SU-DHL-6 (cell line): ENCODE measurements at regions not wholly inside any gene's neighbourhood (a gene's known extent, or its start where the extent isn't known, plus 50 kb on each side); places are given as distances from the start of the nearest gene placed in this dataset.
"Not testable (repeated sequence)": the region's sequence is repeated elsewhere in the genome, so short reads cannot be mapped to it uniquely, and the experiment has no call there.

Experiments used
- H2AFZ ChIP-seq: fragments of 200-600 bp; sonication (generic); 2 replicates; pipeline ENCODE4 v1.6.1; 2014; ENCODE audit warnings: low read depth, mild to moderate bottlenecking, moderate library complexity, mixed read lengths, antibody characterized with exemption, low read length; ENCODE audit not compliant: severe bottlenecking
- H3F3A ChIP-seq: fragments of 200-600 bp; shearing (Covaris generic); 2 replicates; pipeline ENCODE4 v1.6.0; 2016; ENCODE audit warnings: antibody characterized with exemption, mild to moderate bottlenecking; ENCODE audit not compliant: insufficient read depth
- H3K27ac ChIP-seq: fragments of 200-600 bp; sonication (generic); 2 replicates; pipeline ENCODE4 v1.5.1; 2016; ENCODE audit warnings: low read depth, mild to moderate bottlenecking, low read length, moderate library complexity, mixed read lengths
- H3K27me3 ChIP-seq: fragments of 200-600 bp; sonication (generic), shearing (Covaris generic); 2 replicates; pipeline ENCODE4 v1.6.0; 2014; ENCODE audit warnings: mild to moderate bottlenecking, low read length
- H3K36me3 ChIP-seq: fragments of 200-600 bp; sonication (generic); 2 replicates; pipeline ENCODE4 v1.6.1; 2014; ENCODE audit warnings: mild to moderate bottlenecking, low read length, mixed read lengths
- H3K4me2 ChIP-seq: fragments of 300-600, 200-600 bp; shearing (Covaris generic), sonication (generic); 2 replicates; pipeline ENCODE4 v1.6.0; 2014; ENCODE audit warnings: low read length, low read depth, mild to moderate bottlenecking; ENCODE audit not compliant: poor library complexity, severe bottlenecking
- H3K4me3 ChIP-seq: fragments of 200-600 bp; sonication (generic); 2 replicates; pipeline ENCODE4 v1.5.1; 2014; ENCODE audit warnings: antibody characterized with exemption, low read length, mild to moderate bottlenecking, mixed read lengths; ENCODE audit not compliant: insufficient read depth, poor library complexity, severe bottlenecking
- H3K79me2 ChIP-seq: fragments of 200-600 bp; sonication (generic); 2 replicates; pipeline ENCODE4 v1.6.1; 2014; ENCODE audit warnings: mild to moderate bottlenecking, low read length, moderate library complexity; ENCODE audit not compliant: insufficient read depth
- H3K9ac ChIP-seq: fragments of 200-600 bp; sonication (generic); 2 replicates; pipeline ENCODE4 v1.7.0; 2014; ENCODE audit warnings: mild to moderate bottlenecking, low read length
- H3K9me2 ChIP-seq: fragments of 200-600 bp; sonication (generic); replicated peaks from 2 replicates; pipeline ENCODE4 v1.6.1; 2014; ENCODE audit warnings: low read length; ENCODE audit not compliant: insufficient read depth
- H3K9me3 ChIP-seq: fragments of 200-600 bp; sonication (generic); 2 replicates; pipeline ENCODE4 v1.6.1; 2014; ENCODE audit warnings: low read length, mixed read lengths; ENCODE audit not compliant: insufficient read depth
- H4K20me1 ChIP-seq: fragments of 200-600 bp; sonication (generic); 2 replicates; pipeline ENCODE4 v1.6.1; 2014; ENCODE audit warnings: low read depth, mild to moderate bottlenecking, antibody characterized with exemption, low read length, moderate library complexity, mixed read lengths
- EZH2phosphoT487 ChIP-seq: fragments of 200-600 bp; sonication (generic), shearing (Covaris generic); conservative IDR thresholded peaks from 2 replicates; pipeline ENCODE4 v1.6.1; 2018; ENCODE audit warnings: mild to moderate bottlenecking, antibody characterized with exemption, low read length, moderate library complexity, mixed read lengths
- TF ChIP-seq, protein P1 (sequence below): fragments of 200-600 bp; sonication (generic); IDR thresholded peaks from one replicate; pipeline ENCODE4 v1.5.1; 2017; ENCODE audit warnings: antibody characterized with exemption, mild to moderate bottlenecking, low read length, moderate library complexity; ENCODE audit not compliant: insufficient read depth, poor library complexity, severe bottlenecking

DNA sequence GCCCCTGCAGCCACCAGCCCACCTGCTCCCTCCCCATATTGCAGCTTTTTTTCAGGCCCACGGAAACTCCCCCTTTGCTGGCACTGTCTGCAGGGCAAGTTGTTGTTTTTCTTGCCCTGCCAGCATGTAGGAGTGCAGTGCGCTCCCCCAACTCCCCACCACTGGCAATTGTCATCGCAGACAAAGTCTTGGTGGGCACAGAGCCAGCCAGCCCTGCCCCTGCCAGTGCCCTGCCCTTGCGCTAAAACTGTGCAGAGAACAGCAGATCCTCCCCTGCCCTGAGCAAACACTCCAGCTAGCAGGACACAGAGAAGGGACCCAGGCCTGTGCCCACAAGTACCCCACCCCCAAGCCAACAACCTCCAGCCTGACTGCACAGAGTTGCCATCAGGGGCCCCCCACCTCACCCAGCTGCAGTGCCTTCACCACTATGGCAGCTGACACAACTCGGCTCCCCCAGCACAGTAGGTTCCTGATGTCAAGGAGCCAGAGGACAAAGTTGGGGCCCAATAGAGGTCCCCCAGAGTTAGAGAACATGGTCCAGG, 158.1 kb upstream of the ARHGAP42 start:
- TF ChIP-seq EZH2phosphoT487, result no peak
- TF ChIP-seq, protein P1, sequence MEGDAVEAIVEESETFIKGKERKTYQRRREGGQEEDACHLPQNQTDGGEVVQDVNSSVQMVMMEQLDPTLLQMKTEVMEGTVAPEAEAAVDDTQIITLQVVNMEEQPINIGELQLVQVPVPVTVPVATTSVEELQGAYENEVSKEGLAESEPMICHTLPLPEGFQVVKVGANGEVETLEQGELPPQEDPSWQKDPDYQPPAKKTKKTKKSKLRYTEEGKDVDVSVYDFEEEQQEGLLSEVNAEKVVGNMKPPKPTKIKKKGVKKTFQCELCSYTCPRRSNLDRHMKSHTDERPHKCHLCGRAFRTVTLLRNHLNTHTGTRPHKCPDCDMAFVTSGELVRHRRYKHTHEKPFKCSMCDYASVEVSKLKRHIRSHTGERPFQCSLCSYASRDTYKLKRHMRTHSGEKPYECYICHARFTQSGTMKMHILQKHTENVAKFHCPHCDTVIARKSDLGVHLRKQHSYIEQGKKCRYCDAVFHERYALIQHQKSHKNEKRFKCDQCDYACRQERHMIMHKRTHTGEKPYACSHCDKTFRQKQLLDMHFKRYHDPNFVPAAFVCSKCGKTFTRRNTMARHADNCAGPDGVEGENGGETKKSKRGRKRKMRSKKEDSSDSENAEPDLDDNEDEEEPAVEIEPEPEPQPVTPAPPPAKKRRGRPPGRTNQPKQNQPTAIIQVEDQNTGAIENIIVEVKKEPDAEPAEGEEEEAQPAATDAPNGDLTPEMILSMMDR, result no peak
- Histone ChIP-seq H3K79me2 (no peaks in the 10 kb centered on the region), H4K20me1 (no peaks in the 10 kb centered on the region), H3K9ac (no peak overlapping the region), H3K36me3 (no peaks in the 10 kb centered on the region), H3F3A (no peaks in the 10 kb centered on the region), H3K27ac (no peak overlapping the region), H3K9me2 (no peaks in the 10 kb centered on the region), H3K4me2 (no peak overlapping the region), H3K4me3 (no peak overlapping the region), H2AFZ (no peak overlapping the region), H3K9me3 (no peaks in the 10 kb centered on the region), H3K27me3 (no peaks in the 10 kb centered on the region)

DNA sequence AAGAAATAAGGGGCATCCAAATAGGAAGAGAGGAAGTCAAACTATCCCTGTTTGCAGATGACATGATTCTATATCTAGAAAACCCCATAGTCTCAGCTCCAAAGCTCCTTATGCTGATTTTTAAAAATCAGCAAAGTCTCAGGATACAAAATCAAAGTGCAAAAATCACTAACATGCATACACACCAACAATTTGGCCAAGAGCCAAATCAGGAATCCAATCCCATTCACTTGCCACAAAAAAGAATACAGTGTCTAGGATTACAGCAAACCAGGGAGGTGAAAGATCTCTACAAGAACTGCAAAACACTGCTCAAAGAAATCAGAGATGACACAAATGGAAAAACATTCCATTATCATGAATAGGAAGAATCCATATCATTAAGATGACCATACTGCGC, 155.8 kb upstream of the ARHGAP42 start:
- not testable (repeated sequence) for H3K79me2 ChIP-seq, H3F3A ChIP-seq, H3K9ac ChIP-seq, H4K20me1 ChIP-seq, H3K27me3 ChIP-seq, H3K9me3 ChIP-seq, H3K4me3 ChIP-seq, H2AFZ ChIP-seq, H3K36me3 ChIP-seq, H3K27ac ChIP-seq, H3K9me2 ChIP-seq, H3K4me2 ChIP-seq

DNA sequence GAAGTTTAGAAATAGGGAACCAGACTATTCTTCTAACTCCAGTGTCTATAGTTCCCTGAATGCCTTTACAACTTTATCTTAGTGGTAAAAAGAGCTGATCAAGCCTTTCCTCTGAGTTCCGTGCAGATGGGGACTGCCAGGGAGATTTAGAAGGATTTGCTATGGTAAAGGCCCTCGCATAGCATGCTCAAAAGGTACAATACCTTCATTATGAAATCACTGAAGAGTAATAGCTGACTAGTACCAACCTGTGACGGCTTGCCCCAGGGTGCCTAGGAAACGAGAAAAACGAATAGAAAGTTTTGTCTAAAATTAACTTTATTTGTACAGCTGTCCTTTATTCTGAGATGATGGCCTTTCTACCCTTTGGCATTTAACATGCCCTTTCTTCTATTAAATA, 150.1 kb upstream of the ARHGAP42 start:
- Histone ChIP-seq H3K79me2 (no peaks in the 10 kb centered on the region), H3K4me3 (no peak overlapping the region), H3K4me2 (no peak overlapping the region), H3K27ac (no peak overlapping the region), H3K9ac (no peak overlapping the region), H3F3A (no peaks in the 10 kb centered on the region), H3K9me3 (no peaks in the 10 kb centered on the region), H3K36me3 (no peaks in the 10 kb centered on the region), H3K9me2 (no peaks in the 10 kb centered on the region), H3K27me3 (no peaks in the 10 kb centered on the region), H4K20me1 (no peaks in the 10 kb centered on the region), H2AFZ (no peak overlapping the region)
- TF ChIP-seq, protein P1, result no peak
- no peak for TF ChIP-seq EZH2phosphoT487

DNA sequence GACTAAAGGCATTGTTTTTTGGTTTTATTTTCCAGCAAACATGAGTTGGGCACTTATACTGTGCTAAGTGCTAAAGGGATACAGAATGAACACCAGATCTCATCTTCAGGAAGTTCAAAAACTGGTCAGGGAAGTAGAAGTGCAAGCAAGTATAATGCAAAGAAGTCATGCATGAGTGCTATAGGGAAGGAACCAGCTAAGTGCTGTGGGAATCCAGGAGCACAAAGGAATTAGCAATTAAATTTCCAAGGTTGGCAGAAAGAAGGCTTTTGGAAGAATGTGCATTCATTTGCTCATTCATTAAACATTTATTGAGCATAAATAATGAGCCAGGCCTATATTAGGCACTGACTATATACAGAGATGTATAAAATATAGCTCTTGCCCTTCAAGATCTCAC, 143.7 kb upstream of the ARHGAP42 start:
- Histone ChIP-seq H3K27me3 (no peaks in the 10 kb centered on the region), H2AFZ (no peak overlapping the region), H3K79me2 (no peaks in the 10 kb centered on the region), H3K36me3 (no peaks in the 10 kb centered on the region), H3K9ac (no peak overlapping the region), H3K9me2 (no peaks in the 10 kb centered on the region), H3K9me3 (no peaks in the 10 kb centered on the region), H4K20me1 (no peaks in the 10 kb centered on the region), H3F3A (no peaks in the 10 kb centered on the region), H3K4me2 (no peak overlapping the region), H3K27ac (no peak overlapping the region), H3K4me3 (no peak overlapping the region)
- TF ChIP-seq EZH2phosphoT487, result no peak
- TF ChIP-seq, protein P1, result no peak
